H9 (cell line): ENCODE measurements at regions not wholly inside any gene's neighbourhood (a gene's known extent, or its start where the extent isn't known, plus 50 kb on each side); places are given as distances from the start of the nearest gene placed in this dataset.

ENCODE experiments used
- DNase-seq: peaks from one replicate; pipeline ENCODE4 v3.0.0-alpha.2; 2017
- H2AFZ ChIP-seq: one replicate; pipeline ENCODE4 v1.6.1; 2013; ENCODE audit warnings: mild to moderate bottlenecking, low read length, control low read depth, moderate library complexity
- H2AK5ac ChIP-seq: 2 replicates; pipeline ENCODE4 v1.6.1; 2013; ENCODE audit warnings: low read length, control low read depth, mixed read lengths; ENCODE audit not compliant: insufficient read length
- H2BK120ac ChIP-seq: one replicate; pipeline ENCODE4 v1.6.1; 2013; ENCODE audit warnings: low read depth, mild to moderate bottlenecking, low read length, control low read depth, inconsistent platforms; ENCODE audit not compliant: poor library complexity, severe bottlenecking
- H2BK12ac ChIP-seq: 2 replicates; pipeline ENCODE4 v1.6.1; 2013; ENCODE audit warnings: low read length, control low read depth, mixed read lengths, low read depth; ENCODE audit not compliant: insufficient read length
- H2BK15ac ChIP-seq: 2 replicates; pipeline ENCODE4 v1.6.1; 2013; ENCODE audit warnings: low read depth, low read length, control low read depth
- H2BK20ac ChIP-seq: one replicate; pipeline ENCODE4 v1.6.1; 2013; ENCODE audit warnings: low read depth, mild to moderate bottlenecking, low read length, control low read depth, inconsistent platforms; ENCODE audit not compliant: poor library complexity, severe bottlenecking
- H2BK5ac ChIP-seq: 2 replicates; pipeline ENCODE4 v1.6.1; 2013; ENCODE audit warnings: low read length, control low read depth, mixed read lengths; ENCODE audit not compliant: insufficient read length
- H3K14ac ChIP-seq: 2 replicates; pipeline ENCODE4 v1.6.1; 2013; ENCODE audit warnings: low read length, control low read depth; ENCODE audit not compliant: insufficient read depth
- H3K18ac ChIP-seq: 2 replicates; pipeline ENCODE4 v1.6.1; 2013; ENCODE audit warnings: low read depth, mild to moderate bottlenecking, mixed read lengths, low read length, control low read depth; ENCODE audit not compliant: insufficient read length
- H3K23ac ChIP-seq: 2 replicates; pipeline ENCODE4 v1.6.1; 2013; ENCODE audit warnings: low read length, control low read depth, mixed read lengths, low read depth; ENCODE audit not compliant: insufficient read length
- H3K23me2 ChIP-seq: 2 replicates; pipeline ENCODE4 v1.6.1; 2013; ENCODE audit warnings: low read depth, mild to moderate bottlenecking, mixed read lengths, low read length, control low read depth; ENCODE audit not compliant: insufficient read length, poor library complexity, severe bottlenecking
- H3K27ac ChIP-seq: 2 replicates; pipeline ENCODE4 v1.5.1; 2013; ENCODE audit warnings: low read length, control low read depth, mixed read lengths, low read depth; ENCODE audit not compliant: insufficient read length
- H3K27me3 ChIP-seq: 2 replicates; pipeline ENCODE4 v1.6.1; 2013; ENCODE audit warnings: low read length, control low read depth, inconsistent platforms; ENCODE audit not compliant: insufficient read depth
- H3K4ac ChIP-seq: 2 replicates; pipeline ENCODE4 v1.6.1; 2013; ENCODE audit warnings: low read depth, mild to moderate bottlenecking, control low read depth, inconsistent platforms, low read length, moderate library complexity
- H3K4me1 ChIP-seq: 2 replicates; pipeline ENCODE4 v1.6.1; 2013; ENCODE audit warnings: low read length, control low read depth, inconsistent platforms; ENCODE audit not compliant: insufficient read depth
- H3K4me2 ChIP-seq: 2 replicates; pipeline ENCODE4 v1.6.1; 2013; ENCODE audit warnings: low read length, control low read depth, mixed read lengths; ENCODE audit not compliant: insufficient read length, insufficient read depth
- H3K56ac ChIP-seq: 2 replicates; pipeline ENCODE4 v1.6.1; 2013; ENCODE audit warnings: low read depth, mild to moderate bottlenecking, mixed read lengths, low read length, control low read depth; ENCODE audit not compliant: insufficient read length
- H3K79me1 ChIP-seq: 2 replicates; pipeline ENCODE4 v1.6.1; 2013; ENCODE audit warnings: low read depth, mild to moderate bottlenecking, moderate library complexity, low read length, control low read depth, inconsistent platforms; ENCODE audit not compliant: insufficient read depth, poor library complexity, severe bottlenecking
- H3K79me2 ChIP-seq: 2 replicates; pipeline ENCODE4 v1.6.1; 2013; ENCODE audit warnings: low read length, control low read depth, inconsistent platforms; ENCODE audit not compliant: insufficient read depth
- H3K9ac ChIP-seq: 2 replicates; pipeline ENCODE4 v1.6.1; 2013; ENCODE audit warnings: low read length, control low read depth, mixed read lengths; ENCODE audit not compliant: insufficient read length; ENCODE audit errors: extremely low read depth
- H3K9me3 ChIP-seq: one replicate; pipeline ENCODE4 v1.6.1; 2013; ENCODE audit warnings: low read depth, low read length, inconsistent platforms; ENCODE audit not compliant: control insufficient read depth
- H3T11ph ChIP-seq: one replicate; pipeline ENCODE4 v1.6.1; 2013; ENCODE audit warnings: mild to moderate bottlenecking, low read length, control low read depth, inconsistent platforms
- H4K20me1 ChIP-seq: one replicate; pipeline ENCODE4 v1.6.1; 2013; ENCODE audit not compliant: control insufficient read depth, insufficient read length, insufficient read depth
- H4K5ac ChIP-seq: 2 replicates; pipeline ENCODE4 v1.6.1; 2013; ENCODE audit warnings: low read depth, mild to moderate bottlenecking, mixed read lengths, low read length, control low read depth; ENCODE audit not compliant: insufficient read length
- H4K8ac ChIP-seq: replicated peaks from 2 replicates; pipeline ENCODE4 v1.6.1; 2013; ENCODE audit warnings: low read length, control low read depth, mixed read lengths, low read depth; ENCODE audit not compliant: insufficient read length
- H4K91ac ChIP-seq: 2 replicates; pipeline ENCODE4 v1.6.1; 2013; ENCODE audit warnings: low read depth, mild to moderate bottlenecking, moderate library complexity, mixed read lengths, low read length, control low read depth; ENCODE audit not compliant: insufficient read length
- H3K27ac Mint-ChIP-seq, 3 experiments: 2 replicates in 2 of 3; 3 replicates in 1 of 3; pipeline ENCODE4 v1.8.0; 2020 to 2021; ENCODE audit warnings: mixed read lengths in 3 of 3, mild to moderate bottlenecking in 1 of 3, moderate library complexity in 1 of 3
- H3K27me3 Mint-ChIP-seq: 2 replicates; pipeline ENCODE4 v1.8.0; 2021; ENCODE audit warnings: low read depth, mild to moderate bottlenecking, moderate library complexity, mixed read lengths
- H3K36me3 Mint-ChIP-seq, 3 experiments: 2 replicates in 2 of 3; 3 replicates in 1 of 3; pipeline ENCODE4 v1.8.0; 2020 to 2021; ENCODE audit warnings: low read depth in 3 of 3, mixed read lengths in 3 of 3; ENCODE audit not compliant: insufficient read depth in 1 of 3
- H3K4me1 Mint-ChIP-seq, 2 experiments: 2 replicates each; pipeline ENCODE4 v1.8.0; 2020; ENCODE audit warnings: mixed read lengths in 2 of 2
- H3K4me3 Mint-ChIP-seq, 2 experiments: 2 replicates in 1 of 2; 3 replicates in 1 of 2; pipeline ENCODE4 v1.8.0; 2020 to 2021; ENCODE audit warnings: mild to moderate bottlenecking in 2 of 2, mixed read lengths in 2 of 2, moderate library complexity in 1 of 2
- H3K9me3 Mint-ChIP-seq, 2 experiments: 2 replicates in 1 of 2; 3 replicates in 1 of 2; pipeline ENCODE4 v1.8.0; 2020; ENCODE audit warnings: mild to moderate bottlenecking in 2 of 2, mixed read lengths in 2 of 2, moderate library complexity in 1 of 2
- CTCF ChIP-seq: fragments of 200-600 bp; sonication (generic); conservative IDR thresholded peaks from 3 replicates; pipeline ENCODE4 v1.8.0; 2021; ENCODE audit warnings: antibody characterized with exemption, mild to moderate bottlenecking
- WGBS: extraction: QIAGEN DNeasy Blood & Tissue Kit; methylation state at CpG from one replicate; pipeline ENCODE4 v1.1.7; 2013; ENCODE audit warnings: missing lambda C conversion rate, low lambda C conversion rate, mixed read lengths; ENCODE audit not compliant: insufficient read length; ENCODE audit errors: extremely low coverage; 5-methylcytosine and 5-hydroxymethylcytosine counted together

DNA sequence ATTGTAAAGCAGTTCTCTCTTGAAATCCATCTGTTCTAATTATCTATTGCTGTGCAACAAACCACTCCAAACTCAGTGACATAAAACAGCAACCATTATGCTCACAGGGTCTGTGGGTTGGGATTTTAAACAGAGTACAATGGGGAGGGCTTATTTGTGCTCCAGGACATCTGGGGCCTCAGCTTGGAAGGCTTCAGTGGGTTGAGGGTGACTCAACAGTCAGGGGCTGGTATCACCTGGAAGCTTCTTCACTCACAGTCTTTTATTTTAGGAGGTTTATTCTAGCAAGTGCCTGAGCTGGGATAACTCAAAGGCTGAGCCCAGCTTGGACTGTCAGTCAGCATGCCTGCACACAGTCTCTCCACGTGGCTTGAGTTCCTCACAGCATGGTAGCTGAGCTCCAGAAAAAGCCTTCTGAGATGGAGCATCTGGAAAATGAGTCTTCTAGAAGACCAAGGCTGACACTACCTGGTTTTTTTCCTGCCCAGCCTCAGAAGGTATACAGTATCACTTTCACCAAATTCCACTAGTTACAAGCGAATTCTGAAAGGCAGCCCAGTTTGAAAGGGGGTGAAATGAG, 234.6 kb upstream of the ID4 start:
- Mint-ChIP-seq H3K27me3 (no peaks in the 10 kb centered on the region), H3K4me3 (no peak overlapping the region), H3K4me1 (peaks cover 8 to 13% of the 10 kb centered on the region in 2 experiments), H3K9me3 (no peaks in the 10 kb centered on the region; a peak in 1 of 5 replicates), H3K27ac (no peak overlapping the region), H3K36me3 (peaks cover 0 to 2% (median 0%) of the 10 kb centered on the region in 3 experiments; a peak in 2 of 7 replicates)
- H3K9ac ChIP-seq, result no peak overlapping the region
- H3K27me3 ChIP-seq, result no peaks in the 10 kb centered on the region
- no peaks in the 10 kb centered on the region for H3K9me3 ChIP-seq
- H2BK5ac ChIP-seq, result no peak overlapping the region
- no peak overlapping the region for H2AK5ac ChIP-seq
- H3K56ac ChIP-seq, result no peak overlapping the region
- no peaks in the 10 kb centered on the region for H3K79me1 ChIP-seq
- no peak overlapping the region for H2AFZ ChIP-seq
- no peak for TF ChIP-seq CTCF
- no peak overlapping the region for H2BK120ac ChIP-seq
- H3K79me2 ChIP-seq, result no peaks in the 10 kb centered on the region
- no peak for DNase-seq
- H3K14ac ChIP-seq, result no peak overlapping the region
- H2BK20ac ChIP-seq, result no peak overlapping the region
- no peak overlapping the region for H2BK12ac ChIP-seq
- H3K23me2 ChIP-seq, result no peaks in the 10 kb centered on the region
- H4K5ac ChIP-seq, result no peak overlapping the region
- no peak overlapping the region for H3T11ph ChIP-seq
- H3K18ac ChIP-seq, result no peak overlapping the region
- H3K4me2 ChIP-seq, result no peak overlapping the region
- H3K4ac ChIP-seq, result no peak overlapping the region
- no peak overlapping the region for H3K23ac ChIP-seq
- no CpG with 5 or more reads among the region's 2 CpGs for WGBS
- no peak overlapping the region for H4K91ac ChIP-seq
- no peaks in the 10 kb centered on the region; the same call in 1 of the 2 replicates for H3K4me1 ChIP-seq
- H3K27ac ChIP-seq, result no peak overlapping the region
- H2BK15ac ChIP-seq, result no peak overlapping the region
- H4K20me1 ChIP-seq, result no peaks in the 10 kb centered on the region
- peak overlapping the region; percentile 50 for H4K8ac ChIP-seq
